HG03135 (cell line): ENCODE measurements at regions not wholly inside any gene's neighbourhood (a gene's known extent, or its start where the extent isn't known, plus 50 kb on each side); places are given as distances from the start of the nearest gene placed in this dataset.
"Not testable (repeated sequence)": the region's sequence is repeated elsewhere in the genome, so short reads cannot be mapped to it uniquely, and the experiment has no call there.

Experiments used
- ATAC-seq: cut with Tn5 transposase; IDR thresholded peaks from one replicate; pipeline ENCODE4 v1.9.1; 2021; ENCODE audit warnings: mild to moderate bottlenecking, moderate library complexity; ENCODE audit not compliant: unreplicated experiment

- ATAC-seq: no peak
These were observed 127.1 kb upstream of the PTPRZ1 start for GRCh38 chr7:121745856-121746255.

DNA sequence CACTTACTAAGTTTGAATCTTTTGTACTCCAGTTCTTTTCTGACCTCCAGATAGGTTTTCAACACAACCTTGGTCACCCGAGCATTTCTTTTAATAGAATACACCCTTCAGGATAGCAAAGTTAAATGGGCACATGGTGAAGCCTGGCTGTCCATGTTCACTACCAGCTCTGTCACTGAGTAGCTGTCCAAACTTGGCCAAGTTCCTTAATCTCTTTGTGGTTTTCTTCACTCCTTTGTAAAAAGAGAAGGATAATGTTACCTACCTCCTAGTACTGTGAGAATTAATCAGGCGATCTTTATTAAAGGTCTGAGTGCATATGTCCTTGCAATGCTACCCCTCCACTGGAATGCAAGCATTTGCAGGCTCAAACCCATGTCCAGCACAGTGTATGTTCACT, 128.1 kb upstream of the PTPRZ1 start:
- ATAC-seq: no peak

GRCh38 chr7:121744319-121744718, 128.6 kb upstream of the PTPRZ1 start:
- ATAC-seq: no peak

GRCh38 chr7:121741896-121742295, 131.1 kb upstream of the PTPRZ1 start:
- no peak for ATAC-seq

- ATAC-seq: no peak
These were observed 133.5 kb upstream of the PTPRZ1 start for GRCh38 chr7:121739465-121739864.

GRCh38 chr7:121730869-121731268, 142.1 kb upstream of the PTPRZ1 start:
- ATAC-seq: no peak

DNA sequence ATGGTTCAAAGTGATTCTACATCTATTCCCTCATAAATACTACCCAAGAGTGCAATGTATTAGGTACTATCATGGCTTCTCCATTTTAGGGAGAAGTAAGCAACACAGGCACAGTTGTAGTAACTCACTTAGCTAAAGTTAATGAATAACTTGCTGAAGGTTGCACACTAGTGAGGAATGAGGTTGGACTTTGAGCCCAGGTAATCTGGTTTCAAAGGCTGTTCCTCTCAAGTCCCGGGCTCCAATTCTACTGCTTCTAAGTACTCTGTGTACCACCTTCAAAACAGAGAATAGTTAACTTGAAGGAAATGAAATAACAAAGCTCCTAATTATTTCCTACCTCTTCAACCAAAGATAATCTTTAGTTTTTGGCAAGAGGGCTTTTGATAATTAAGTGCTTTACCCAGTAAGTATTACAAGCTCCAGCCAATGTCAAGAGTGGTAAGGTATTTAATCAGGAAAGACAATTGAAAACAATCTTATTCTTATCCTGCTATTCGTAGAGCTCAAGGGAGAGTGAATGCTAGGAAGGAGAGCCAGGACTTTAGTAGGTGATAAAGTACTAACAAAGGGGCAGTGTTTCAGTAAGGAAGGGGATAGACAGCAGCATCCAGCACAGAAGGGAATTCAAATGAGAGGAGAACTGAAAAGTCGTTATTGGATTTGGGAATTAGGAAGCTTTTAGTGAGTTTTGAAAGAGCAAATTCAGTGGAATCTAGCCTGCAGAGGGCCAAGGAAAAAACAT, 158.2 kb upstream of the PTPRZ1 start:
- no peak for ATAC-seq

DNA sequence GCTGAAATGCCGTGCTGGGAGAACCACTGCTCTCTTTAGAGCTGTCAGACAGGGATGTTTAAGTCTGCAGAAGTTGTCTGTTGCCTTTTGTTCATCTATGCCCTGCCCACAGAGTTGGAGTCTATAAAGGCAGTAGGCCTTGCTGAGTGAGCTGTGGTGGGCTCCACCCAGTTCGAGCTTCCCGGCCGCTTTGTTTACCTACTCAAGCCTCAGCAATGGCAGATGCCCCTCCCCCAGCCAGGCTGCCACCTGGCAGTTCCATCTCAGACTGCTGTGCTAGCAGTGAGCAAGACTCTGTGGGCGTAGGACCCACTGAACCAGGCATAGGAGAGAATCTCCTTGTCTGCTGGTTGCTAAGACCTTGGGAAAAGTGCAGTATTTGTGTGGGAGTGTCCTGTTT, 160.0 kb upstream of the PTPRZ1 start:
- not testable (repeated sequence) for ATAC-seq

GRCh38 chr7:121697731-121698316, 175.1 kb upstream of the PTPRZ1 start:
- ATAC-seq: no peak

GRCh38 chr7:121696954-121697353, 176.0 kb upstream of the PTPRZ1 start:
- no peak for ATAC-seq

GRCh38 chr7:121689749-121690148, 183.2 kb upstream of the PTPRZ1 start:
- ATAC-seq: no peak

DNA sequence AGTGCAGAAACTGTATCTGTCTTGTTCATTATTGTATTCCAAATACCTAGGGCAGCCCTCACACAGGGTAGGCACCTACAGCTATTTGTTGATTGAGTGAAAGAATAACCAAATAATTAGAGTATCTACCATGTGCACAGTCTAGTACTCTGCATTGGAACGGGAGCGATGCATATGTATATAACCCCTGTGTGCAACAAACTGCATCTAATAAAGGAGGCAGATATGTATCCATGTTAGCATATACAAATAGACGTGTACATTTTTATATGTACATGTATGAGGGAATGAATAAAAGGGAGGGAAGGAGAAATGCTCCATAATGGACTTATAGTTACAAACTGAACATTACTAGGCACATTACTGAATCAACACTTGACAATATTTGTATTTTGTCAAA, 191.3 kb upstream of the PTPRZ1 start:
- ATAC-seq: no peak

DNA sequence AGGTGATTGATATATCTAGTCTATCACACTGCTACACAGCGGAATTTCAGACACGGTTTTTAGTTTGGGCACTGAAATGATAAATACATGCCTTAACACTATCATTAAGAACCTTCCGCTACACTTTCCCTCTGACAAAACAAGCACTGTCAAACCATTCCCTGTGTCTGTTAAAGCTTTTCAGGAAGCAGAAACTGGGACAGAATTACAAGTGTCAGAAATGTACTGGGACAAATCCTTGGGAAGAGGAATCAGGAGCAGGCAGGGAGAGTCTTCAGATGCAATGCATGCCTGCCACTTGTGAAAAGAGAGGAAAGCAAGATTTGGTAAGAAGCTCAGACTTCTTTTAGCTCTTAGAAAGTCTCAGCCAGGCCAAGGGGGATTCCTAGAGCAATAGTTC, 196.8 kb upstream of the PTPRZ1 start:
- ATAC-seq: no peak

DNA sequence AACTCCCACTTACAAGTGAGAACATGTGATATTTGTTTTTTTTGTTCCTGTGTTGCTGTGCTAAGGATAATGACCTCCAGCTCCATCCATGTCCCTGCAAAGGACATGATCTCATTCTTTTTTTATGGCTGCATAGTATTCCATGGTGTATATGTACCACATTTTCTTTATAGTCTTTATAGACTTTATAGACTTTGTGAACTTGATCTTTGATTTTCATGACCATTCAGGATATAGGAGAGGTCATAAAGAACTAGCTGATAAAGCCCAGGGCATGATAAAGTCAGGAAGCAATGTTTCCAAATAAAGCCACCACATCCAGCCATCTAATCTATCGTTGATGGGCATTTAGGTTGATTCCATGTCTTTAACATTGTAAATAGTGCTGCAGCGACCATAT, 198.5 kb upstream of the PTPRZ1 start:
- ATAC-seq: not testable (repeated sequence)

- no peak for ATAC-seq
These were observed 203.8 kb upstream of the PTPRZ1 start for GRCh38 chr7:121669144-121669543.

GRCh38 chr7:121666306-121666705, 206.7 kb upstream of the PTPRZ1 start:
- no peak for ATAC-seq

GRCh38 chr7:121643320-121643719, 229.6 kb upstream of the PTPRZ1 start:
- no peak for ATAC-seq

- no peak for ATAC-seq
These were observed 233.3 kb upstream of the PTPRZ1 start for GRCh38 chr7:121639705-121640104.

GRCh38 chr7:121638286-121638685, 234.7 kb upstream of the PTPRZ1 start:
- no peak for ATAC-seq

GRCh38 chr7:121634356-121634755, 238.2 kb upstream of the FAM3C start:
- no peak for ATAC-seq

DNA sequence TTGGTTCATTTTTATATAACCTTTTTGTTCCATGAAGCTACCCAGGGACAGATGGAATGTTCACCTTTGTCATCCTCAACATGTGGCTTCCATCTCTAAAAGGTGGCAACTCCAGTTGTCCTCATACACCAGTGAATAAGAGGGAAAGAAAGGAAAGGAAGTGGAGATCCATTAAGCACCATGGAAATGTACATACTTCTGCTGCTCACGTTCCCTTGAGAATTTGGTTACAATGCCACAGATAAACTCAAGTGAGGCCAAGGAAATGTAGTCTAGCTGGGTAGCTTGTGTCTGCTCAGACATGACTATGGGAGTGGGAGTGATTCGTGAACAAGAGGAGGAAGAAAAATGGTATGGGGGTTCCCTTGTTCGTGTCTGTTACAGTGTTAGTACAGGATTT, 237.1 kb upstream of the FAM3C start:
- no peak for ATAC-seq

GRCh38 chr7:121624958-121625357, 228.8 kb upstream of the FAM3C start:
- ATAC-seq: no peak
